T-helper 17 cell (primary cell): ENCODE measurements at regions not wholly inside any gene's neighbourhood (a gene's known extent, or its start where the extent isn't known, plus 50 kb on each side); places are given as distances from the start of the nearest gene placed in this dataset.

Source experiments
- ATAC-seq: fragments of 150-1000 bp; cut with Tn5 transposase; 2 replicates; pipeline ENCODE4 v1.10.0; 2021; ENCODE audit warnings: mild to moderate bottlenecking, moderate library complexity
- DNase-seq, 3 donors: peaks; one replicate each; pipeline versions ENCODE4 v3.0.0 to v3.0.0-alpha.2; 2020 to 2021
- H3K9me3 ChIP-seq: one replicate; pipeline ENCODE4 v1.7.0; 2013; ENCODE audit warnings: low read length, mild to moderate bottlenecking; ENCODE audit not compliant: control insufficient read depth, poor library complexity, severe bottlenecking
- H3K27ac Mint-ChIP-seq: one replicate; pipeline ENCODE4 v1.8.0; 2022; ENCODE audit warnings: mild to moderate bottlenecking, moderate library complexity, mixed read lengths
- H3K27me3 Mint-ChIP-seq: one replicate; pipeline ENCODE4 v1.8.0; 2022; ENCODE audit warnings: mixed read lengths
- H3K36me3 Mint-ChIP-seq: one replicate; pipeline ENCODE4 v1.8.0; 2022; ENCODE audit warnings: low read depth, mixed read lengths
- H3K4me1 Mint-ChIP-seq: one replicate; pipeline ENCODE4 v1.8.0; 2022; ENCODE audit warnings: mild to moderate bottlenecking, mixed read lengths
- H3K4me3 Mint-ChIP-seq: one replicate; pipeline ENCODE4 v1.8.0; 2022; ENCODE audit warnings: mild to moderate bottlenecking, moderate library complexity, mixed read lengths

DNA sequence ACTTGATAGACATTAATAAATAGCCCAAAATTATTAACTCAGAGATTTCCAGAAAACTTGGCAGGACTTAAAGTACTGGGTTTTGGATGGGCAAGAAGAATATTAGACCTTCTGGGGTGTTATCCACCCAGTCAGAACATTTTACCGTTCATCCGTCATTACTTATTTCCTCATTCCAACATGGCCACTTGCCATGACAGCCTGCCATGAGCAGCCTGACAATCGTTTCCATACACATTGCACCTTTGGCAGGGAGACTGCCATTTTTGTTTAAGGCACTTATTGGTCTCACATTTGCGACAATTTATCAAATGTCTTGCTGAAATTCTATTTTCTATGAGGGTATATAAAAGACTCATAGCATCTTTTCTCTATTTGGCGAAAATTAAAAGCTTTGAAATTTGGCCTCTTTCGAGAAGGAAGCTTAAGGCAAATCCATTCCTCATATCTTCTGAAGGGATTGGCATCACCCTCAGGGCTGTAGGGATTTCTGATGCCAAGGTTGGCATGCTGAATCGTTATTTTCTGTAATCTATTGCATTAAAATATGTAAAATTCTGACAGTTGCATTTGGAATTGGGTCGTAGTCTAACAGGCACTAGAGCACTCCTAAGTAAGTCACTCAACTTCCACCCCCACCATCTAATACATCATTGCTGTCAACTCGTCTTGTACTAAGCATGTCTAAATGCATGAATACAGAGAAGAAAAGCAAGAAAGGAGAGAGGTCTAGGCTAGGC lies 406.3 kb upstream of the PIK3C3 start:
- H3K27me3 Mint-ChIP-seq = no peaks in the 10 kb centered on the region
- DNase-seq = no peak

GRCh38 chr18:41545091-41545888 lies 409.7 kb upstream of the PIK3C3 start:
- DNase-seq = no peak
- no peaks in the 10 kb centered on the region for H3K27me3 Mint-ChIP-seq
- no peak overlapping the region for H3K27ac Mint-ChIP-seq
- H3K36me3 Mint-ChIP-seq = no peaks in the 10 kb centered on the region
- no peaks in the 10 kb centered on the region for H3K4me1 Mint-ChIP-seq
- no peaks in the 10 kb centered on the region for H3K9me3 ChIP-seq
- no peak overlapping the region for H3K4me3 Mint-ChIP-seq
- no peak for ATAC-seq

More for the DNA sequence above, 406.3 kb upstream of the PIK3C3 start:
- H3K36me3 Mint-ChIP-seq = no peaks in the 10 kb centered on the region
- no peak for ATAC-seq
- no peak overlapping the region for H3K4me3 Mint-ChIP-seq
- no peaks in the 10 kb centered on the region for H3K9me3 ChIP-seq
- H3K27ac Mint-ChIP-seq = no peak overlapping the region
- H3K4me1 Mint-ChIP-seq = no peaks in the 10 kb centered on the region

DNA sequence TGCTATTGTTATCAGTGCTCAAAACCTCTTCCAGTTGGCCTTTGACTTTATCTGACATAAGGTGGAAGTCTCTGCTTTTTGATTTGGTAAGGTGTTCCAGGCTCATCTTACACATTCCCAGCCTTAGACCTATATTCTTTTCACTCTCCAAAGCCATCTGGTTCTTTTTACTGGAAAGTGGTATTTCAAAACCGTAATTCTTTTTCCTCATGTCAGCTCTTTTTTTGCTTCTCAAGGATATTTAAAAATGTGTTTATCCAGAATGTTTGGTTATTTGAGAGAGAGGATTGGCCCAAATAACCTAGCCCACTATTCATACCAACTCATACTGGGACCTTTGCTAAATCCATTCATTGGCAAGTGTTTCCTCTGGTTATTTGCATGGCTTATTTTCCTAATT lies 411.2 kb upstream of the PIK3C3 start:
- Mint-ChIP-seq H3K36me3 (no peaks in the 10 kb centered on the region), H3K4me1 (no peaks in the 10 kb centered on the region), H3K27ac (no peak overlapping the region), H3K4me3 (no peak overlapping the region), H3K27me3 (no peaks in the 10 kb centered on the region)
- no peak for DNase-seq
- no peaks in the 10 kb centered on the region for H3K9me3 ChIP-seq
- no peak for ATAC-seq

DNA sequence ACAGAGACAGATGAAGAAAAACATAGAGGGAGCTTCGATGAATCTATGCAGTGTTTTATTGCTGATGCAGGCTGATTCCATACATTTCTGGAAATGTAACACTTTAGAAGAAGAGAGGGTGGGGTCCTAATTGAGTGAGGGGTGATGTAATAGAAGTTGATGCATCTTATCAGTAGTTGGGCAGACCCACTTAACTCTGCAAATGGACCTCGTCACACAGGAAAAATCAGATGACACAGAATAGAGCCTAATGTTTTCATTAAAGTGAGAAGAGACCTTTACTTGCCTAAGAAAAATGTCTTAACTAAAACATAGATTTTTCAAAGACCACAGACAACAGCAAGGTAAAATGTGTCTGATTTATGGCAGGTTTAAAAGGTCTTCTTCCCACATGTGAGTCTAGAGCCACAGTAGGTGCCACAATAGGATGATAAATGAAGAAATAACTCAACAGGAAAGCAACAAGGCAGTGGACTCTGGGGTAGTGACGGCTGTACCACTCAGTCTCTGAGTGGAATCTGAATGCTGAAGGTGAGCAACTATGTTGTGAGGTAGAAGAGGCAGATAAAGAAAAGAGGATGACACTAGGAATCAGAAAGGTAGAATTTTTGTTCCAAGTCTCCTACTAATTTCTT lies 414.7 kb upstream of the PIK3C3 start:
- Mint-ChIP-seq H3K4me1 (no peaks in the 10 kb centered on the region), H3K27ac (no peak overlapping the region), H3K27me3 (no peaks in the 10 kb centered on the region), H3K4me3 (no peak overlapping the region), H3K36me3 (no peaks in the 10 kb centered on the region)
- H3K9me3 ChIP-seq = no peaks in the 10 kb centered on the region
- no peak for ATAC-seq
- DNase-seq = no peak

DNA sequence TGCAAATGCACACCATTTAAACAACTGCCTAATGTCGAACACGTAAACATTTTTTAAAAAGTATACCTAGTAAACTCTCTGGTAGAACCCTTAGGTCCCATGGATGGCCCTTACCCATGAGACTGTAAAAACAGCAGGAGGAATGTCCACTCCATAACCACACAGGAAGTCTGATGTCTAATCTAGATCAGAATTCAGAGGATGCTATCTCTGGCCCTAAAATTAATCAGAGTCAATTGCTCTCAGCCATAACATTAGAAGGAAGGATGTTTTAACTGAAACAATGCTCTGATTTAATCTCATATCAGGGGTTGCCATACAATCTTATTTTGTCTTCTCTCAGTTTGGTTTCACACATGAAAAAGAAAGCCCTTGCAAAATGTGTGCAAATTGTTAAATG lies 416.3 kb upstream of the PIK3C3 start:
- DNase-seq (no peak), ATAC-seq (no peak)
- H3K27ac Mint-ChIP-seq = no peak overlapping the region
- no peaks in the 10 kb centered on the region for H3K36me3 Mint-ChIP-seq
- H3K27me3 Mint-ChIP-seq = no peaks in the 10 kb centered on the region
- H3K4me1 Mint-ChIP-seq = no peaks in the 10 kb centered on the region
- no peaks in the 10 kb centered on the region for H3K9me3 ChIP-seq
- H3K4me3 Mint-ChIP-seq = no peak overlapping the region

DNA sequence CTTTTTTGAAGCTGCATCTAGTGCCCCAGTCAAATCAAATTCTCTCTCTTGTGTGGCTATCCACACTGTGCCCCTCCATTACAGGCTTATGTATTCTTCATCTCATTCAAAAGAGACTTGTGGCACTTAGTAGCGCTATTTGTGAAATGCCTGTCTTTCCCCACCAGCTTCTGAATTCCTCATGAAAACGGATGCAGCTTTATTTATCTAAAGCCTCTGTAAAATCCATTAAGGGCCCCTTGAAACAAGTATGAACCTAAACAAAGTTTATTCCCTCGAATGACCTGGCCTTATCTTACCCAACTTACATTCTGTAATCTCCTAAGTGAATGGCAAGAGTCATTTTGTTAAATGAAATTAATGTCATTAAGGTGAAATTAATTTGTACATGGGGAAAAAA lies 417.4 kb upstream of the PIK3C3 start:
- no peak for ATAC-seq
- DNase-seq = no peak
- H3K27ac Mint-ChIP-seq = no peak overlapping the region
- no peaks in the 10 kb centered on the region for H3K4me1 Mint-ChIP-seq
- H3K27me3 Mint-ChIP-seq = no peaks in the 10 kb centered on the region
- no peaks in the 10 kb centered on the region for H3K9me3 ChIP-seq
- H3K4me3 Mint-ChIP-seq = no peak overlapping the region
- no peaks in the 10 kb centered on the region for H3K36me3 Mint-ChIP-seq

GRCh38 chr18:41532344-41533086 lies 422.5 kb upstream of the PIK3C3 start:
- no peaks in the 10 kb centered on the region for H3K4me1 Mint-ChIP-seq
- H3K27me3 Mint-ChIP-seq = no peaks in the 10 kb centered on the region
- H3K4me3 Mint-ChIP-seq = no peak overlapping the region
- DNase-seq = no peak
- no peak overlapping the region for H3K27ac Mint-ChIP-seq
- no peaks in the 10 kb centered on the region for H3K36me3 Mint-ChIP-seq
- no peak for ATAC-seq
- H3K9me3 ChIP-seq = no peaks in the 10 kb centered on the region

DNA sequence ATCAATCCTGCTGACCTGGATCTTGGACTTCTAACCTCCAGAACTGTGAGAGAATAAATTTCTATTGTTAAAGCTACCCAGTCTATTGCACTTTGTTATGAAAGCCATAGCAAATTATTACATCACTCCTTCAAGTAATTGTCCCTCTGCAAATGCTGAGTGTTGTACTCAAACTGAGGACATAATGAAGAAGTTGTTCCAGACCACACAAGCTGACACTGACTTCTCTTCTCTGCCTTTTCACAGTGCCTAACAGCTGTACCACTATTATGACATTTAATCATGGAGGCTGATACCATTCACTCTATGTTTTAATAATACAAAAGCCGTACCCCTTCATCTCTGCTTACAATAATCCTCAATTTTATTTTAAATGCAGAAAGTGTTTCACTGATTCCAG lies 424.1 kb upstream of the PIK3C3 start:
- ATAC-seq = no peak
- Mint-ChIP-seq H3K4me3 (no peak overlapping the region), H3K27ac (no peak overlapping the region)

DNA sequence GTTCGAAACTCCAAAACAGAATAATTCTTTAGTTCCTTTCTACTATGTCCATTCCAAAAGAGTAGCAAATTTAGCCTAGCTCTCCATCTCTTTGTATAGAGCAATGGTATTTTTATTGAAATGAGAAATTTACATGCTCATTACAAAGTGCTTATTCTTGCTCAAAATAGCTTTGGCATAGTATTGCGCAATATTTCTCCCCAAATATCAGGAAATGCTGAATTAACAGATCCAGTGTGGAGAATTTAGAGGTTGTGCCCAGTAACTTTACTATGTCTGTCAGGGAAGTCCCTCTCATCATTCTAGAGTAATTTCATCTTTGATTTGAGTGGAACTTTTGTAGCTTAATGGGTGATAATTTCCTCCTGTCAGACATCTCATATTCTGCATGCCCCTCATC lies 425.9 kb upstream of the PIK3C3 start:
- ATAC-seq = no peak
- DNase-seq = no peak
- no peaks in the 10 kb centered on the region for H3K27me3 Mint-ChIP-seq
- H3K9me3 ChIP-seq = no peaks in the 10 kb centered on the region
- no peak overlapping the region for H3K4me3 Mint-ChIP-seq
- no peaks in the 10 kb centered on the region for H3K36me3 Mint-ChIP-seq
- H3K4me1 Mint-ChIP-seq = no peaks in the 10 kb centered on the region
- no peak overlapping the region for H3K27ac Mint-ChIP-seq

More for the DNA sequence above, 424.1 kb upstream of the PIK3C3 start:
- DNase-seq = no peak
- Mint-ChIP-seq H3K27me3 (no peaks in the 10 kb centered on the region), H3K4me1 (no peaks in the 10 kb centered on the region), H3K36me3 (no peaks in the 10 kb centered on the region)
- H3K9me3 ChIP-seq = no peaks in the 10 kb centered on the region

GRCh38 chr18:41526054-41526453 lies 429.0 kb upstream of the PIK3C3 start:
- no peak overlapping the region for H3K4me3 Mint-ChIP-seq
- H3K4me1 Mint-ChIP-seq = no peaks in the 10 kb centered on the region
- no peaks in the 10 kb centered on the region for H3K36me3 Mint-ChIP-seq
- no peaks in the 10 kb centered on the region for H3K9me3 ChIP-seq
- H3K27me3 Mint-ChIP-seq = no peaks in the 10 kb centered on the region
- DNase-seq = no peak
- no peak overlapping the region for H3K27ac Mint-ChIP-seq
- no peak for ATAC-seq

DNA sequence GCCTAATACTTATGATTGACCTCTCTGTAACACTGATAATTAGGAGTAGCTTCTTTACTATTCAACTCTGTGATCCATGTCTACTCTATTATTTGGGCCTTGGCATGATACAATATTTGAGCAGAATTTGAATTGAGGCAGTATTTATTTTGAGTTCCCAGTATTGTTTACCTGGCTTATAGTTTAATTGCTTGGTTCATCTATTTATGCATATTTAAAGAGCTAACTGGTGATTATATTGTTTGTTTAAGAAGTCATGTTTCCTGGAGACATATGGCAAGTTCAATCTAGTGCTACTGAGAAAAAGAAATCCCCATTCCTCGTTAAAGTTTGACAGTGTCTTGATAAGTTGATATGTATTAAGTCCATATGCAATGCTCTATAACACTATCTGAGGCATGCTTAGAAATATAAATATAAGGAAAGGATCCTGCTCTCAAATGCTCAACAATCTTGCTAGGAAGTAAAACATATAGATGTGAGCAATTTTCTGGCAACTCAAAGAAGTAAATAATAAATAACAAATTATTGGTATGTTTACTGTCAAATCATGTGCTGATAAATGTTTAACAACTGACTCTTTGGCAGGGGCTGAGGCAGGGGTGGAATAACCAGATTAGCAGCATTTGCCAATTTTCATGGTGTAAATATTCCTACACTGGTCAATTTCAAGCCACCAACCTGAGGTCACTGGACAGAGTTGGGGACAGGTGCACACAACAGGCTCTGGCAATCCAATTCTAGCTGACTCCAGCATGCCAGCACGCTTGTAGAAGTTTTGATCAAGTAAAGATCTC lies 430.2 kb upstream of the PIK3C3 start:
- no peak overlapping the region for H3K27ac Mint-ChIP-seq

DNA sequence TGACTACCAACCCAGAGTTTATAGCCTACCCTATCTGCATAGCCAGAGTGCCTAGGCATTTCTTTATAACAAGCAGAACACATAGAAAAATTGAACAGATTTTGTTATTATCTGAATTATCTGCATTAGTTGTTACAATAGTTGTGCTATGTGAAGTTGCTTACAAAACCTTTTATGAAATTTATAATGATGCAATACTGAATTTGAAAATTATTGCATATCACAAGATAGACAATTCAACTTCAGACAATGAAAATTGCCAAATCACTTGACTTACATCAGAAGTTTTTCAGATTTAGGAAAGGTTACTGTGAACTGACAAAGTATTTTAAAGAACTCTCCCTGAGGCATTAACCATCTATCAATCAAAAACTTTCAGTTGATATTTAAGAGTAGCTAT lies 437.9 kb upstream of the PIK3C3 start:
- Mint-ChIP-seq H3K4me3 (no peak overlapping the region), H3K36me3 (no peaks in the 10 kb centered on the region), H3K27ac (no peak overlapping the region), H3K27me3 (no peaks in the 10 kb centered on the region), H3K4me1 (no peaks in the 10 kb centered on the region)
- no peak for ATAC-seq
- no peaks in the 10 kb centered on the region for H3K9me3 ChIP-seq
- no peak for DNase-seq

More for the DNA sequence above, 430.2 kb upstream of the PIK3C3 start:
- no peaks in the 10 kb centered on the region for H3K36me3 Mint-ChIP-seq
- no peaks in the 10 kb centered on the region for H3K4me1 Mint-ChIP-seq
- DNase-seq = no peak
- no peak overlapping the region for H3K4me3 Mint-ChIP-seq
- ATAC-seq = no peak
- no peaks in the 10 kb centered on the region for H3K9me3 ChIP-seq
- H3K27me3 Mint-ChIP-seq = no peaks in the 10 kb centered on the region
